Vagina (tissue), 2 donors: ENCODE measurements at regions not wholly inside any gene's neighbourhood (a gene's known extent, or its start where the extent isn't known, plus 50 kb on each side); places are given as distances from the start of the nearest gene placed in this dataset.

Experiments used
- DNase-seq, 2 donors: peaks; one replicate each; pipeline ENCODE4 v3.0.0-alpha.2; 2017; ENCODE audit errors: extremely low spot score in 2 of 2
- H3K27ac ChIP-seq: fragments of 200-600 bp; sonication (generic); one replicate; pipeline ENCODE4 v1.5.1; 2019
- H3K27me3 ChIP-seq: fragments of 200-600 bp; sonication (generic); one replicate; pipeline ENCODE4 v1.5.1; 2019
- H3K36me3 ChIP-seq, 2 donors: fragments of 200-600 bp; sonication (generic); one replicate each; pipeline ENCODE4 v1.5.1; 2017 to 2019
- H3K4me1 ChIP-seq: fragments of 200-600 bp; sonication (generic); one replicate; pipeline ENCODE4 v1.5.1; 2019
- H3K4me3 ChIP-seq, 2 donors: fragments of 200-600 bp; sonication (generic); 1 replicate in 1 of 2; 2 replicates in 1 of 2; pipeline ENCODE4 v1.5.1; 2016 to 2019
- H3K9me3 ChIP-seq: fragments of 200-600 bp; sonication (generic); one replicate; pipeline ENCODE4 v1.5.1; 2019
- CTCF ChIP-seq, 3 experiments: fragments of 450-650 bp in 2 of 3; fragments of 200-600 bp in 1 of 3; sonication (generic) in 1 of 3; IDR thresholded peaks; one replicate each; pipeline ENCODE4 v1.5.1; 2017 to 2019; ENCODE audit warnings: antibody characterized with exemption in 3 of 3, mild to moderate bottlenecking in 2 of 3, moderate library complexity in 2 of 3
- POLR2A ChIP-seq, 2 donors: fragments of 450-650 bp; IDR thresholded peaks; one replicate each; pipeline ENCODE4 v1.6.1; 2017; ENCODE audit warnings: antibody characterized with exemption in 2 of 2, mild to moderate bottlenecking in 2 of 2, moderate library complexity in 2 of 2
- POLR2AphosphoS5 ChIP-seq, 2 donors: sonication (generic); formaldehyde crosslinking; IDR thresholded peaks; one replicate each; pipeline ENCODE4 v1.9.0; 2017; ENCODE audit warnings: antibody characterized with exemption in 2 of 2, mild to moderate bottlenecking in 2 of 2, low read depth in 1 of 2; ENCODE audit not compliant: insufficient read depth in 1 of 2
- intact Hi-C: fragments of 100-400 bp; cut with DNase I; formaldehyde crosslinking; loops from one replicate; pipeline ENCODE4 v1.15.1; 2023

GRCh38 chr6:115356371-115356770, 704.3 kb downstream of the FRK start:
- no peak for DNase-seq
- intact Hi-C loops = no loop called here
- Histone ChIP-seq H3K4me1 (no peaks in the 10 kb centered on the region), H3K36me3 (no peaks in the 10 kb centered on the region), H3K27me3 (no peaks in the 10 kb centered on the region), H3K9me3 (no peaks in the 10 kb centered on the region), H3K27ac (no peak overlapping the region), H3K4me3 (no peak overlapping the region)
- TF ChIP-seq POLR2AphosphoS5 (IDR thresholded peaks at IDR 0.05; ENCODE audit: insufficient read depth in 1 of 2, low read depth in 1 of 2) = no peak
- no peak for TF ChIP-seq POLR2A (IDR thresholded peaks at IDR 0.05)
- no peak for TF ChIP-seq CTCF (IDR thresholded peaks at IDR 0.05)

DNA sequence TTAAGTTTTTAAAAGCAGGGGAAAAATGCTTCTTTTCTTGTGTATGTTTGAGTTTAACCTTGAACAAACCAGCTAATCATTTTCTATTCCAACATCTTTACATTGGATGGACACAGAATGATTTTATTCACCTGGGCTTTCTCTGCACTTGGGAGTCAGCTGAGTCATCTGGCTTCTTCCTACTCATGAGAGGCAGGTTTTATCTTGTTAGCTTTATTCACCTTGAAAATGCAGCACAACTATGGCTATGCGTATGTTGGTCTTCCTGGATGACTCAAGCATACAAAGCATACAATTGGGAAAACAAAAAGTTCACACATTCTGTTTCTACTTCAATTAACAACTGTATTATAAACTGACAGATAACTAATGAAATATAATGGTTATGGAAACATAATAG, 737.7 kb downstream of the FRK start:
- intact Hi-C loops = no loop called here
- no peaks in the 10 kb centered on the region for H3K9me3 ChIP-seq
- no peak overlapping the region for H3K27ac ChIP-seq
- no peaks in the 10 kb centered on the region for H3K27me3 ChIP-seq
- H3K4me1 ChIP-seq = no peaks in the 10 kb centered on the region
- no peak for DNase-seq
- TF ChIP-seq POLR2AphosphoS5 (IDR thresholded peaks at IDR 0.05; ENCODE audit: insufficient read depth in 1 of 2, low read depth in 1 of 2) (no peak), CTCF (IDR thresholded peaks at IDR 0.05) (no peak), POLR2A (IDR thresholded peaks at IDR 0.05) (no peak)
- H3K4me3 ChIP-seq = no peak overlapping the region
- H3K36me3 ChIP-seq = no peaks in the 10 kb centered on the region

DNA sequence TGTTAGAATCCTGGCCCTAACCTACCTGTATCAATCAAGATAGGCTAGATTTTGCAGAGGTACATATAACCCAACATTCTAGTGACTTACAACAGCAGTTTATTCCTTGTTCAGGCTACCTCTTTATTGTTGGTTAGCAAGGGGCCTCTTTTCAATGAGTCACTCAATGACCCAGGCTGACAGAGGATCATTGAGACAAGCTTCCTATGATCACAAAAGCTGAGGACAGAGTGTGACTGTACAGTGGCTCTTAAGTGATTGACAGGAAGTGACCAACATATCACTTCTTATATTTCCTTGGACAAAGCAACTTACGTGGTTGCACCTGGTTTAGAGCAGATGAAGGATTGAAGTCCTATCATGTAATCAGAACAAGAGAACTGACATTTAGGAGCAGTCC, 740.9 kb downstream of the FRK start:
- Histone ChIP-seq H3K9me3 (no peaks in the 10 kb centered on the region), H3K27me3 (no peaks in the 10 kb centered on the region), H3K27ac (no peak overlapping the region), H3K4me3 (no peak overlapping the region), H3K36me3 (no peaks in the 10 kb centered on the region), H3K4me1 (no peaks in the 10 kb centered on the region)
- intact Hi-C loops = no loop called here
- no peak for DNase-seq
- TF ChIP-seq POLR2A (IDR thresholded peaks at IDR 0.05) (no peak), CTCF (IDR thresholded peaks at IDR 0.05) (no peak), POLR2AphosphoS5 (IDR thresholded peaks at IDR 0.05; ENCODE audit: insufficient read depth in 1 of 2, low read depth in 1 of 2) (no peak)

DNA sequence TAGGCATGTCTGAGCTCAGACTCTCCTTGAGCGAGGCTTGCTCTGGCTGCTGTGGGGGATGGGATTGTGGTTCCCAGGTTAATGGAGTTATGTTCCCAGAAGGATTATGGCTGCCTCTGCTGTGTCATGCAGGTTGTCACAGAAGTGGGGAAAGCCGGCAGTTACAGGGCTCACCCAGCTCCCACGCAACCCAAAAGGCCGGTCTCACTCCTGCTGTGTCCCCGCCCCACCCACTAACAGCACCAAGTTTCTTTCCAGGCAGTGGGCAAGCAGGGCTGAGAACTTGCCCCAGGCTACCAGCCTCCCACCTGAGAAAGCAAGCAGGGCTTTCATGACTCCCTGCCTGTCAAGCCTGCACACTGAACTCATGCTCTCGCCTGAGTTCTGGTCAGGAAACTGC, 750.5 kb downstream of the FRK start:
- no peak for DNase-seq
- H3K27me3 ChIP-seq = no peaks in the 10 kb centered on the region
- H3K36me3 ChIP-seq = no peaks in the 10 kb centered on the region
- intact Hi-C loops = no loop called here
- H3K27ac ChIP-seq = no peak overlapping the region
- H3K4me1 ChIP-seq = no peaks in the 10 kb centered on the region
- H3K4me3 ChIP-seq = no peak overlapping the region
- no peak for TF ChIP-seq POLR2AphosphoS5 (IDR thresholded peaks at IDR 0.05; ENCODE audit: insufficient read depth in 1 of 2, low read depth in 1 of 2)
- TF ChIP-seq POLR2A (IDR thresholded peaks at IDR 0.05) = no peak
- TF ChIP-seq CTCF (IDR thresholded peaks at IDR 0.05) = no peak
- H3K9me3 ChIP-seq = no peaks in the 10 kb centered on the region

DNA sequence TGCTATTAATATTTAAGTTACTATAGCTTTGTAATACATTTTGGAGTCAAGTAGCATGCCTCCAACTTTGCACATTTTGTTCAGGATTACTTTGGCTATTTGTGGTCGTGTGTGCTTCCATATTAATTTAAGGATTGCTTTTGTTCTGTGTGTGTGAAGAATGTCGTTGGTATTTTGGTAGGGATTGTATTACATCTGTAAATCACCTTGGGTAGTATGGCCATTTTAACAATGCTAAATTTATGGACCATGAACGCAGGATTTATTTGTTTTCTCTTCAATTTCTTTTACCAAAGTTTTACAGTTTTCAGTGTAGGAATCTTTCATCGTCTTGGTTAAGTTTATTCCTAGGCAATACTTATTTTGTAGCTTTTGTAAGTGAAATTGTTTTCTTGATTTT, 758.0 kb downstream of the FRK start:
- Histone ChIP-seq H3K4me1 (no peaks in the 10 kb centered on the region), H3K9me3 (no peaks in the 10 kb centered on the region), H3K36me3 (no peaks in the 10 kb centered on the region), H3K27me3 (no peaks in the 10 kb centered on the region), H3K27ac (no peak overlapping the region), H3K4me3 (no peak overlapping the region)
- TF ChIP-seq POLR2AphosphoS5 (IDR thresholded peaks at IDR 0.05; ENCODE audit: insufficient read depth in 1 of 2, low read depth in 1 of 2) (no peak), CTCF (IDR thresholded peaks at IDR 0.05) (no peak), POLR2A (IDR thresholded peaks at IDR 0.05) (no peak)
- intact Hi-C loops = no loop called here
- no peak for DNase-seq
